ENCODE measurements at regions not wholly inside any gene's neighbourhood (a gene's known extent, or its start where the extent isn't known, plus 50 kb on each side); places are given as distances from the start of the nearest gene placed in this dataset.
"Not testable (repeated sequence)": the region's sequence is repeated elsewhere in the genome, so short reads cannot be mapped to it uniquely, and the experiment has no call there.

- DNase-seq, result no peak
These were observed 530.5 kb downstream of the NTRK2 start for GRCh38 chr9:85199866-85200495.

GRCh38 chr9:85192750-85193149 lies 523.2 kb downstream of the NTRK2 start:
- DNase-seq, result no peak

GRCh38 chr9:85186218-85186585 lies 516.7 kb downstream of the NTRK2 start:
- DNase-seq, result no peak

GRCh38 chr9:85185486-85186217 lies 516.1 kb downstream of the NTRK2 start:
- no peak for DNase-seq

GRCh38 chr9:85182383-85182782 lies 512.9 kb downstream of the NTRK2 start:
- DNase-seq, result no peak

DNA sequence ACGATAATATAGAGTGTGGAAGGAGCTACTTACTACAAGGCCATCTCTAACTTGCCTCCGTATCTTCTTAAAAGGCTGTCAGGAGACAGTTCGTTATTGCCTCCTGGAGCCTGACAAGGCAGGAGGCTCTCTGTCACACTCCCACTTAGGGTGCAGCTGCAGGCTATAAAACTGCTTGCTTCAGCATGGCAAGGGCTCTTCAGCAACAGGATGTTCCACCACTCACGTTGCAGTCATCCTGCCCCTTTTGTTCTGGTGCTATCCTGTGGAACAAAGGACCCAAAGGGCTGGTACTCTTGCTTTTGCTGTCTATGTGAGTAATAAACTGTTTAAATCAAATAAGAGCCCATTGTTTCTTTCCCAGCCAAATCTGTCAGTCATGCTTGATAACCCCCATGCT lies 508.9 kb downstream of the NTRK2 start:
- no peak for DNase-seq

DNA sequence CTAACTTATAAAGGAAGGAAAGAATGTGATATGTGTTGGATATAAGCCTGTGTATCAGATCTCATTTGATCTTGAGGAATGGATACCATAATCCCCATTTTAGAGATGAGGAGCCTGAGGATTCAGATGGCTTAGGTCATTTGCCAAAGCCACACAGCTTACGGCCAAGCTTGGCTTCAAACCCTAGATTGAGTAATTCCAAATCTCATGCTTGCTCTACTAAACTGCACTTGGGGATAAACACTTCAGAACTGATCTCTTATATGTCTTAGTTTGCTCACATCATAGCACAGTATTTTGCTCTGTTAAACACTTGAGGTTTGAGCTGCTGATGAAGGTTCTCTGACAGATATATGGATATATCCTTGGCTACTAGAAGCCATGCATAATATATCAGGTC lies 504.4 kb downstream of the NTRK2 start:
- DNase-seq, result no peak

DNA sequence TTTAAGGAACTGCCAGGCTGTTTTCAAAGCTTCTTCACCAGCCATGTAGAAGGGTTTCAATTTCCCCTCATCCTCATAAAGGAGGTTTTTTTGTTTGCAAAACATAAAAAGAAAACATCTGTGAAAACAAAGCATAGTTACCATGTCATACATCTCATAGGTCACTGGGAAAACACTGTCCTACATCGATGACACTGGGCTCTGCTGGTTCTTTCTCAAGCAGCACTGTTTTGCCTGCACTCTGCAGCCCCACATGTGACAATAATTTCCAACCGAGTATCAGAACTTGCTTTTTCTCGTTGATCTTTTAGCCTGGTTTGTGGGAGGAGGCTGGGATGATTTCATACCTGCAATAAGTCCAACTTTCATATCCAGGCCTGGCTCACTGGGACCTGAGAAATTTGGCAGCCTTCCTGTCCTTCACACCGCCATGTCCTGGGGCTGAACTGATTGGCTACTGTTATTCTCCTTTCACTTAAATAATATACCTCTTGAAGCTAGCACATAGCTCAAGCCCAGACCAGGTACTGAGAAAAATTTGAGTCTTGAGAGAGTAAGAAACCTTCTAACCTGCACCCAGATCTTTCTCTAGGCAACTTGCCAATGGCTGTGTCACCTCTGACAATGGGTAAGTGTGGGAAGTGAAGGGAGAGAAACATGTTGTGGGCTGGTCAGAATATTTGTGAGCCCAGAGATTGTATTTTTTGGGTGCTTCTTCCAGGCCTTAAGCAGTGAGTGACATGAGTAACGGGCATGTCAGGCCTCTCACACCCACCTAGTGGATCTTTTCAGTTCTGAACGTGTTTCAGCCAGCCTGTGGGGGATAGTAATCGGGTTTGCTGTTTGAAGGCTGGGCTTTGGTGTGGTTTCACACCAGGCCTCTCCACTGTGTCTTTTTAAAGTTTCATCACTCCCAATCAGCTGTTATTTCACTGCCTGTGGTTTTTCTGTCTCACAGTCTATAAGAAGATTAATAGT lies 502.8 kb downstream of the NTRK2 start:
- no peak for DNase-seq

- DNase-seq, result no peak
These were observed 501.6 kb downstream of the NTRK2 start for GRCh38 chr9:85171163-85171562.

DNA sequence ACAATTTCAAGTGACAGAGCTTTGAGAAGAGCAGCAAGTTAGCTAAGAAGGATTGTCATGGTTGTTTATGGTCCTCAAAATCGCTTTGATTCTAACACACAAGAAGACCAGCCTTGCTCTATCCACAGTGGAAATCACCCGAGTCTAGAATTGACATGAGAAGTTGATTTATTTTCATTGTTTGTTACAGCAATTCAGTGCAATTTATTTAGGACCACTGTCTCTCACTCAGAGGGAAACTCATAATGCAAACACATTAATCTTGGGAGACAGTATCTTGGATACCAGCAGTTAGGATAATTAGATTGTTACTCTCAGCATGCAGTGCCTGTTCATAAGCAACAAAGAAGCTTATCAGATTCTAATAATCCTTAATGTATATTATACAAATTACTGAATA lies 498.9 kb downstream of the NTRK2 start:
- no peak for DNase-seq

DNA sequence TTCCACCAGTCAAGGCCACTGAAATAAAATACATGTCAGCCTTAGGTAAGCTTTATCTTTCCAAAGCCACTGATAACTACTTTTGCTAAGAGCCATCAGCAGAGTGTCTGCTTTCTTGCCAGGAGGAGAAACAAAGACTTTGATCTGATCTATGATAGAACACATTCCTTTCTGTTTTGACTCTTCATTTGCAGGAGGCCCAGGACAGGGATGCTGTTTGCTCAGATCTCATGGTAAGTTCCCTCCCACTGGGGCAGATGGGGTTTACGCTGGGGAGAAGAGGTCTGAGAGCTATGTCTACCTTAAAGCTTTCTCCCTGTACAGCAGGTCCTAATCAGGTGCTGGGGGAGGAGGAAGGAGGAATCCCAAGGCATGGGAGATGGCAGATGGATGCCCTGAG lies 497.6 kb downstream of the NTRK2 start:
- DNase-seq, result no peak

- no peak for DNase-seq
These were observed 494.3 kb downstream of the NTRK2 start for GRCh38 chr9:85163825-85164224.

- no peak for DNase-seq
These were observed 493.9 kb downstream of the NTRK2 start for GRCh38 chr9:85163415-85163814.

DNA sequence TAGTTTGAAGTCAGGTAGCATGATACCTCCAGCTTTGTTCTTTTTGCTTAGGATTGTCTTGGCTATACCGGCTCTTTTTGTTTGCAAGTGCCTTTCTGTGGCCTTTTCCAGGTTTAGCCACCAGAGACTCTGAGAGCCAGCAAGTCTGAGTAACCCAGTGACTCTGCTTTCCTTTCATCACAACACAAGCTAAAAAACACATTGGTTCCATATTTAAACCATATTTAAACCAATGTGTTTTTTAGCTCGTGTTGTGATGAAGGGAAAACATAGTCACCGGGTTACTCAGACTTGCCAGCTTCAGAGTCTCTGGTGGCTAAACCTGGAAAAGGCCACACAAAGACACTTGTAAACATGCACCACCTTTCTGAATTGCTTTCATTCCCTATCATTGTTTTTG lies 493.3 kb downstream of the NTRK2 start:
- DNase-seq, result no peak

- not testable (repeated sequence) for DNase-seq
These were observed 491.4 kb downstream of the NTRK2 start for GRCh38 chr9:85160944-85161343.

DNA sequence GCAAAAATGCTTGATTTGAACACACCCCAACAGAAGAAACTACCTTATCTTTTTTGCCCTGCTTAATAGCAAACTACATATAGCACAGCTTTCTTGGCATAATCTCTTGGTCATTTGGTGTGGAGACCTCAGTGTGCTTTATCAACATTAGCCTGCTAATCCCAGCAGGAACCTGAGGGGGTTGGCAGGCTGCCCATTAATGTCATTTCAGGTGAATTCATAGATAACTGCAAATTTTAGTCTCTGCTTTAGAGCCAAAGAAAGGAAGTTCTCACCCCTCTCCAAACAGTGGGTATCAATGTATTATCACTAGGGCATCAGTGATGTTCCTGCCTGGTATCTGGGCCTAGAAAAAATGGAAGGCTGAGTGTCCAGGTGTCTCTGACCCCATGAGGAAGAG lies 489.0 kb downstream of the NTRK2 start:
- no peak for DNase-seq

DNA sequence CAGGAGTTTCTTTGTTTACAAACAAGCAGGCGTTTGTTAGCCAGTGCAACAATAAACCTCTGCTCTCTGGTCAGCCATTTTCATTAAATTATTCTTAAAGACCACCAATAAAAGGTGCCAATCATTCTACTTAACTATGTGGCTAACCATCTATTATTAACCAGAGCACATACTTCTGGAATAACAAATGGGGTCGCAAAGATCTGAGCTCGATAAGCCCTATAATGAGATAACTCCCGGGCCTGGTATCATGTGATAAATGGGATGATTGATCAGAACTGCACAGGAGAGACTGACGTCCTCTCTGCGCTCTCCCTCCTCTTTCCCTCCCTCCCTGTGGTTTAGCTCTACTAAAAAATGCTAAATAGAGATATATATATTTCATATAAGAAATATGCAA lies 488.2 kb downstream of the NTRK2 start:
- DNase-seq, result no peak

DNA sequence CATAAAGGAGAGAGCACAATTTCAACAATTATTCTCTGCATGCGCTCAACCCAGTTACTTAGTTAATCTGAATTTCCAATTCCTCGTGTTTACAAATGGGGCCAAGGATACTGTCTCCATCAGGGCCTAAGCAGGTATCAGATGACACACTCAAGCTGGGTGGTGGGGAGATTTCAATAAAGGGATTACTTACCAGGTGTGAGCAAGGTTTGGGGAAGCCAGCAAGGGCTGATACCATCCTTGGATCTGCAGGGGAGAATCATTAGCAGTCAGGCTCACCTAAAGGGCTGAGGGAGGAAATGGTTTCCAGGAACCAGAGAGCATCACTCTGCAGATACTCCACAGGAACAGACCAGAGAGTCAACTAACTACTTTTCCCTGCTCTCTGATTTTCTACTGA lies 487.1 kb downstream of the NTRK2 start:
- no peak for DNase-seq

DNA sequence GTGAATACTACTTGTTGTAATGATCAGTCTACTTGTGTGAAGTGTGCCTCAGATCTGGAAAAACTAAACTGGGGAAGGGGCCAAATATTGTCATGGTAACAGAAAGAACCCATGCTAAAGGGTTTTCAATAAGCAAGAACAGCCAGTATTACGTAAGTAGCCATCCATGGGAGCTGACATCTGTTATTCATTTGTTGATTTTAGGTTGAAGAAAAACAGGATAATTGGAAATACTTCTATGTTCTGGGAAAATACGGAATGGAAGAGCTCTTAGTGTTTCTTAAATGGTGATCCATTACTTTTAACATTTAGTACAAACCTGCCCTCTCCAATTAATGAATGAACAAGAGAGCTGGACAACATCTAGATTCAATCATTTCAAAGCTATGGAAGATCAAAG lies 485.8 kb downstream of the NTRK2 start:
- peak; percentile 6 for DNase-seq

GRCh38 chr9:85151741-85152140 lies 482.2 kb downstream of the NTRK2 start:
- no peak for DNase-seq

DNA sequence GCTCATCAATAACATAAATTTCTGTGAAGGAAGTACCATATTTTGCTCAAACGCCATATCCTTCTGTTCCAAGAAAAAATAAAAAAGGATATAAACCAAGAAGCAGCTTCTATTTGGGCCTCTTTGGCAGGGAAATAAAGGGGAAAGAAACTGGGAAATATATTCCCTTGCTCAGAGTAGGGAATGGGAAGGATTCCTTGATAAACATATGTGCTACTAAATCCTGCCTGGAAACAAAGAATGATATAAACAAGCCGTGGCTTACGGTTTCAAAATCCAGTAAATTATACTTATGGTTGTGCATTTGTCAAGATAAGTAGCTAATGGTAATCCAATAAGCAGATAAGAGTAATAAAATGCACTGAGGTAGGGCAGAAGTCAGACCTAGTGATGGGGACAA lies 481.6 kb downstream of the NTRK2 start:
- DNase-seq, result no peak

DNA sequence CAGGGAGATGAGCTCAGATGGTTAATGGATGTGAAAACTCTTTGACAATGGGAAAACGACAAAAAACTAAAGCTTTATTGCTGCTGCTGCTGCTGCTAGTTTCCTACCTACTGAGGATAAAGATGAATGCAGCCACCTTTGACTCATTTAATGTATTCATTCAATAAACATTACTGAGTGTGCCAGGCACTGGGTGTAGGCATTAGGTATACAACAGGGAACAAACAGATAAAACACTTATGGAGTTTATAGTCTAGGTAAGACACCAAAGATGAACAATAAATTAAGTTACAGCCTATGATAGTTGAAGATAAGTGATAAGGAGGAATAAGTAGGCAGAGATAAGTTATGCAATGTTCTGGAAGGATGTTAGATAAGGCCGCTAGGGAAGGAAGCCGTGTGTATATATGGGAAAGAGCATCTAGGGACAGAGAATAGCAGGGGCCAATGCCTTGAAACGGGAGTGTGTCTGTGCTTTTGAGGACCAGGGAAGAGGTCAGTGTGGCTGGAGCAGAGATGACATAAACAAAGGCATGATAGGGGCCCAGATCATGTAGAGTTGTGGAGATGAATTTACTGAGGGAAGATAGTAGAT lies 477.6 kb downstream of the NTRK2 start:
- no peak for DNase-seq

GRCh38 chr9:85142968-85143367 lies 473.4 kb downstream of the NTRK2 start:
- peak; percentile 2 for DNase-seq
